MM.1S (cell line): ENCODE measurements at regions not wholly inside any gene's neighbourhood (a gene's known extent, or its start where the extent isn't known, plus 50 kb on each side); places are given as distances from the start of the nearest gene placed in this dataset.

Experiments
- EZH2 ChIP-seq: fragments of 300-600 bp; sonication (generic); optimal IDR thresholded peaks from 2 replicates; pipeline ENCODE3; 2017; ENCODE audit warnings: low read depth, mild to moderate bottlenecking, antibody characterized with exemption, low read length, mixed read lengths
- TF ChIP-seq, protein P1 (sequence below): fragments of 300-600 bp; sonication (generic); IDR thresholded peaks from 2 replicates; pipeline ENCODE4 v1.5.1; 2016; ENCODE audit warnings: antibody characterized with exemption, low read length, mixed read lengths

DNA sequence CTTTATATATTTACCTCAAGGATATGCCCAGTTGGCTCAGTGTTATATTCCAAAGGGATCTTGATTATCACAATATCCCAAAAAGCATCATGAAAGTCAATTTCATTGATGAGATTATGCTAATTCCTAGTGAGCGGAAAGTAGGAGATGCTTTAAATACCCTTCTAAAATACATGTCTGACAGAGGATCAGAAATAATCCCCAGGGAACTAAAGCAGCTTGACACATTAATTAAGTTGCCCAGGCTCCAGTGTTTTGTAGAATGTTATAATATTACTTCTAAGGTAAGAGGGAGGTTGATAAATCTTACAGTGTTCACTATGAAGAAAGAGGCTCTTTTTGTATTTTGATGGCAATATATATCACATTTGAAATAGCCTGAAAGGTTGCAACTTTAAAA is 767.5 kb upstream of the ROBO1 start:
- TF ChIP-seq, protein P1, sequence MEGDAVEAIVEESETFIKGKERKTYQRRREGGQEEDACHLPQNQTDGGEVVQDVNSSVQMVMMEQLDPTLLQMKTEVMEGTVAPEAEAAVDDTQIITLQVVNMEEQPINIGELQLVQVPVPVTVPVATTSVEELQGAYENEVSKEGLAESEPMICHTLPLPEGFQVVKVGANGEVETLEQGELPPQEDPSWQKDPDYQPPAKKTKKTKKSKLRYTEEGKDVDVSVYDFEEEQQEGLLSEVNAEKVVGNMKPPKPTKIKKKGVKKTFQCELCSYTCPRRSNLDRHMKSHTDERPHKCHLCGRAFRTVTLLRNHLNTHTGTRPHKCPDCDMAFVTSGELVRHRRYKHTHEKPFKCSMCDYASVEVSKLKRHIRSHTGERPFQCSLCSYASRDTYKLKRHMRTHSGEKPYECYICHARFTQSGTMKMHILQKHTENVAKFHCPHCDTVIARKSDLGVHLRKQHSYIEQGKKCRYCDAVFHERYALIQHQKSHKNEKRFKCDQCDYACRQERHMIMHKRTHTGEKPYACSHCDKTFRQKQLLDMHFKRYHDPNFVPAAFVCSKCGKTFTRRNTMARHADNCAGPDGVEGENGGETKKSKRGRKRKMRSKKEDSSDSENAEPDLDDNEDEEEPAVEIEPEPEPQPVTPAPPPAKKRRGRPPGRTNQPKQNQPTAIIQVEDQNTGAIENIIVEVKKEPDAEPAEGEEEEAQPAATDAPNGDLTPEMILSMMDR, result no peak
- no peak for TF ChIP-seq EZH2
